Breast epithelium (tissue), 3 donors: ENCODE measurements at regions not wholly inside any gene's neighbourhood (a gene's known extent, or its start where the extent isn't known, plus 50 kb on each side); places are given as distances from the start of the nearest gene placed in this dataset.

Experiments used
- POLR2A ChIP-seq: fragments of 450-650 bp; IDR thresholded peaks from one replicate; pipeline ENCODE4 v1.6.1; 2016; ENCODE audit warnings: antibody characterized with exemption, mild to moderate bottlenecking, moderate library complexity
- POLR2AphosphoS5 ChIP-seq, 3 donors: sonication (generic); formaldehyde crosslinking; IDR thresholded peaks; one replicate each; pipeline ENCODE4 v1.6.1; 2017; ENCODE audit warnings: antibody characterized with exemption in 3 of 3

DNA sequence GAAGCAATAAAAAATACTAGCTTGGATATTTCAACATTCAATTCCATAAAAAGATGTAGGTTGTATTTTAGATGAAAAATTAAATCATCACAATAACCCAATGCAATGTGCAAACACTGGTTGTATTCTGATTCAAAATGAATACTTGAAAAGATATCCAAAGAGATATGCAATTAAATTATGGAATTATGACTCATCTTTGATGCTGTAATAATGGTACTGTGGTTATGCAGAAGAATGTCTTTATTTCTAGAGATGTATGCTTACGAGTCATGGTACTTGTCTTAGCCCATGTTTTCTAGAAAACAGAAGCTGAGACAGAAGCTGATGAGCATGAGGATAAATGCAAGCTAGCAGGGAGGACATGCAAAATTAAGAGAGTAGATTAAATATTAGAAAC, 1941.4 kb upstream of the NUDT12 start:
- TF ChIP-seq POLR2A (no peak), POLR2AphosphoS5 (IDR thresholded peaks at IDR 0.05) (no peak)
